ENCODE measurements at regions not wholly inside any gene's neighbourhood (a gene's known extent, or its start where the extent isn't known, plus 50 kb on each side); places are given as distances from the start of the nearest gene placed in this dataset.

- Mint-ChIP-seq H3K36me3 (ENCODE audit: low read depth) (no peaks in the 10 kb centered on the region), H3K9me3 (peaks cover 14% of the 10 kb centered on the region), H3K27ac (no peak overlapping the region), H3K27me3 (ENCODE audit: insufficient read depth) (no peaks in the 10 kb centered on the region), H3K4me1 (no peaks in the 10 kb centered on the region), H3K4me3 (no peak overlapping the region)
- no peak for TF ChIP-seq CTCF (conservative IDR thresholded peaks at IDR 0.05)
- no peaks in the 10 kb centered on the region for H3K36me3 ChIP-seq (ENCODE audit: control insufficient read depth, insufficient read depth, low read length)
- no peak overlapping the region for H3K9ac ChIP-seq (ENCODE audit: extremely low read depth, low read length, poor library complexity, severe bottlenecking)
- H3K27ac ChIP-seq (ENCODE audit: low read depth, low read length) = no peak overlapping the region
- DNase-seq = no peak
- no peaks in the 10 kb centered on the region for H3K27me3 ChIP-seq (ENCODE audit: control insufficient read depth, insufficient read depth, low read length, poor library complexity, severe bottlenecking)
- H3K9me3 ChIP-seq (ENCODE audit: control insufficient read depth, low read length) = no peaks in the 10 kb centered on the region
- H3K4me3 ChIP-seq (ENCODE audit: low read length) = no peak overlapping the region
- no peaks in the 10 kb centered on the region for H3K4me1 ChIP-seq (ENCODE audit: control insufficient read depth, insufficient read depth, low read length)
- WGBS, 2 experiments (ENCODE audit: insufficient coverage in 1 of 2, insufficient read length in 1 of 2) = 90 to 94% methylated on average over 1 to 6 of the region's 6 CpGs
Observed at GRCh38 chr18:73983970-73984369, 163.7 kb downstream of the FBXO15 start.

- Mint-ChIP-seq H3K9me3 (peaks cover 14% of the 10 kb centered on the region), H3K27ac (no peak overlapping the region), H3K36me3 (ENCODE audit: low read depth) (no peaks in the 10 kb centered on the region), H3K4me3 (no peak overlapping the region), H3K4me1 (no peaks in the 10 kb centered on the region), H3K27me3 (ENCODE audit: insufficient read depth) (no peaks in the 10 kb centered on the region)
- no peak overlapping the region for H3K27ac ChIP-seq (ENCODE audit: low read depth, low read length)
- no peak for DNase-seq
- H3K9me3 ChIP-seq (ENCODE audit: control insufficient read depth, low read length) = no peaks in the 10 kb centered on the region
- no peaks in the 10 kb centered on the region for H3K27me3 ChIP-seq (ENCODE audit: control insufficient read depth, insufficient read depth, low read length, poor library complexity, severe bottlenecking)
- no peaks in the 10 kb centered on the region for H3K36me3 ChIP-seq (ENCODE audit: control insufficient read depth, insufficient read depth, low read length)
- H3K4me3 ChIP-seq (ENCODE audit: low read length) = no peak overlapping the region
- no peaks in the 10 kb centered on the region for H3K4me1 ChIP-seq (ENCODE audit: control insufficient read depth, insufficient read depth, low read length)
- H3K9ac ChIP-seq (ENCODE audit: extremely low read depth, low read length, poor library complexity, severe bottlenecking) = no peak overlapping the region
- TF ChIP-seq CTCF (conservative IDR thresholded peaks at IDR 0.05) = no peak
- WGBS, 2 experiments (ENCODE audit: insufficient coverage in 1 of 2, insufficient read length in 1 of 2) = 83 to 90% methylated on average over 3 to 5 of the region's 5 CpGs
Observed at GRCh38 chr18:73983496-73983895, 164.1 kb downstream of the FBXO15 start.

GRCh38 chr18:73981796-73982195 is 165.8 kb downstream of the FBXO15 start:
- Mint-ChIP-seq H3K27ac (no peak overlapping the region), H3K27me3 (ENCODE audit: insufficient read depth) (no peaks in the 10 kb centered on the region), H3K4me1 (no peaks in the 10 kb centered on the region), H3K36me3 (ENCODE audit: low read depth) (no peaks in the 10 kb centered on the region), H3K4me3 (no peak overlapping the region), H3K9me3 (no peaks in the 10 kb centered on the region)
- Histone ChIP-seq H3K36me3 (ENCODE audit: control insufficient read depth, insufficient read depth, low read length) (no peaks in the 10 kb centered on the region), H3K27me3 (ENCODE audit: control insufficient read depth, insufficient read depth, low read length, poor library complexity, severe bottlenecking) (no peaks in the 10 kb centered on the region), H3K27ac (ENCODE audit: low read depth, low read length) (no peak overlapping the region), H3K9ac (ENCODE audit: extremely low read depth, low read length, poor library complexity, severe bottlenecking) (no peak overlapping the region), H3K4me1 (ENCODE audit: control insufficient read depth, insufficient read depth, low read length) (no peaks in the 10 kb centered on the region), H3K4me3 (ENCODE audit: low read length) (no peak overlapping the region), H3K9me3 (ENCODE audit: control insufficient read depth, low read length) (no peaks in the 10 kb centered on the region)
- no peak for DNase-seq
- WGBS, 2 experiments (ENCODE audit: insufficient coverage in 1 of 2, insufficient read length in 1 of 2) = 86 to 88% methylated on average over 2 to 4 of the region's 4 CpGs
- TF ChIP-seq CTCF (conservative IDR thresholded peaks at IDR 0.05) = no peak
